ENCODE measurements at regions not wholly inside any gene's neighbourhood (a gene's known extent, or its start where the extent isn't known, plus 50 kb on each side); places are given as distances from the start of the nearest gene placed in this dataset.

GRCh38 chr13:89846926-89847585, 1500.4 kb upstream of the MIR17HG start:
- no peaks in the 10 kb centered on the region for H3K9me3 ChIP-seq (ENCODE audit: control insufficient read depth in 4 of 4, low read length in 3 of 4)
- no peak overlapping the region for H3K4me3 ChIP-seq (ENCODE audit: low read depth in 1 of 3, low read length in 3 of 3)
- no peaks in the 10 kb centered on the region for H3K4me1 ChIP-seq (ENCODE audit: control insufficient read depth in 4 of 4, insufficient read depth in 4 of 4, low read length in 3 of 4)
- peaks cover 0 to 4% (median 0%) of the 10 kb centered on the region in 4 donors for H3K27me3 ChIP-seq (ENCODE audit: control insufficient read depth in 4 of 4, insufficient read depth in 4 of 4, low read length in 3 of 4)
- no peak overlapping the region for H3K27ac ChIP-seq (ENCODE audit: low read depth in 1 of 2, low read length in 2 of 2)
- WGBS: 80% methylated on average over 4 of the region's 4 CpGs
- no peak for DNase-seq (ENCODE audit: low spot score)
- no peak overlapping the region for H3K9ac ChIP-seq (ENCODE audit: low read depth in 1 of 2, low read length in 2 of 2)
- TF ChIP-seq GABPA (IDR thresholded peaks at IDR 0.05 in 1 of 2, conservative IDR thresholded peaks at IDR 0.05 in 1 of 2) (no peak), TAF1 (conservative IDR thresholded peaks at IDR 0.05) (no peak), CTCF (IDR thresholded peaks at IDR 0.05; ENCODE audit: low read depth, low read length, missing input control) (no peak), ATF3 (IDR thresholded peaks at IDR 0.05) (no peak), HNF4G (IDR thresholded peaks at IDR 0.05) (no peak), RAD21 (IDR thresholded peaks at IDR 0.05) (no peak), FOXA2 (IDR thresholded peaks at IDR 0.05) (no peak), EGR1 (IDR thresholded peaks at IDR 0.05; ENCODE audit: low read depth in 2 of 2) (no peak), HNF4A (conservative IDR thresholded peaks at IDR 0.05) (no peak), NR2F2 (IDR thresholded peaks at IDR 0.05) (no peak), SP1 (IDR thresholded peaks at IDR 0.05) (no peak)
- no peaks in the 10 kb centered on the region for H3K36me3 ChIP-seq (ENCODE audit: control insufficient read depth in 4 of 4, insufficient read depth in 3 of 4, low read depth in 1 of 4, low read length in 3 of 4)

GRCh38 chr13:89852570-89852969, 1494.9 kb upstream of the MIR17HG start:
- Histone ChIP-seq H3K4me1 (ENCODE audit: control insufficient read depth in 4 of 4, insufficient read depth in 4 of 4, low read length in 3 of 4) (no peaks in the 10 kb centered on the region), H3K9ac (ENCODE audit: low read depth in 1 of 2, low read length in 2 of 2) (no peak overlapping the region), H3K9me3 (ENCODE audit: control insufficient read depth in 4 of 4, low read length in 3 of 4) (no peaks in the 10 kb centered on the region), H3K36me3 (ENCODE audit: control insufficient read depth in 4 of 4, insufficient read depth in 3 of 4, low read depth in 1 of 4, low read length in 3 of 4) (no peaks in the 10 kb centered on the region), H3K4me3 (ENCODE audit: low read depth in 1 of 3, low read length in 3 of 3) (no peak overlapping the region), H3K27ac (ENCODE audit: low read depth in 1 of 2, low read length in 2 of 2) (no peak overlapping the region), H3K27me3 (ENCODE audit: control insufficient read depth in 4 of 4, insufficient read depth in 4 of 4, low read length in 3 of 4) (no peaks in the 10 kb centered on the region)
- no peak for TF ChIP-seq NR2F2 (IDR thresholded peaks at IDR 0.05)
- TF ChIP-seq REST (IDR thresholded peaks at IDR 0.05): no peak
- TF ChIP-seq GABPA (IDR thresholded peaks at IDR 0.05 in 1 of 2, conservative IDR thresholded peaks at IDR 0.05 in 1 of 2): no peak
- TF ChIP-seq SP1 (IDR thresholded peaks at IDR 0.05): no peak
- no peak for DNase-seq (ENCODE audit: low spot score)

- Histone ChIP-seq H3K9me3 (ENCODE audit: control insufficient read depth in 4 of 4, low read length in 3 of 4) (no peaks in the 10 kb centered on the region), H3K9ac (ENCODE audit: low read depth in 1 of 2, low read length in 2 of 2) (no peak overlapping the region), H3K27me3 (ENCODE audit: control insufficient read depth in 4 of 4, insufficient read depth in 4 of 4, low read length in 3 of 4) (no peaks in the 10 kb centered on the region), H3K4me1 (ENCODE audit: control insufficient read depth in 4 of 4, insufficient read depth in 4 of 4, low read length in 3 of 4) (no peaks in the 10 kb centered on the region), H3K4me3 (ENCODE audit: low read depth in 1 of 3, low read length in 3 of 3) (no peak overlapping the region), H3K36me3 (ENCODE audit: control insufficient read depth in 4 of 4, insufficient read depth in 3 of 4, low read depth in 1 of 4, low read length in 3 of 4) (no peaks in the 10 kb centered on the region), H3K27ac (ENCODE audit: low read depth in 1 of 2, low read length in 2 of 2) (no peak overlapping the region)
- WGBS: 70% methylated on average over 4 of the region's 4 CpGs
- no peak for DNase-seq (ENCODE audit: low spot score)
- TF ChIP-seq REST (IDR thresholded peaks at IDR 0.05) (no peak), RXRA (IDR thresholded peaks at IDR 0.05) (no peak), SP1 (IDR thresholded peaks at IDR 0.05) (no peak), FOXA1 (IDR thresholded peaks at IDR 0.05) (no peak), JUND (IDR thresholded peaks at IDR 0.05) (no peak), ATF3 (IDR thresholded peaks at IDR 0.05) (no peak), TAF1 (conservative IDR thresholded peaks at IDR 0.05) (no peak), FOXA2 (IDR thresholded peaks at IDR 0.05) (no peak), HNF4G (IDR thresholded peaks at IDR 0.05) (no peak), HNF4A (conservative IDR thresholded peaks at IDR 0.05) (no peak)
Measured at GRCh38 chr13:89856512-89856911, 1491.0 kb upstream of the MIR17HG start.

Measured in liver (tissue), 8 donors.